ENCODE measurements at regions not wholly inside any gene's neighbourhood (a gene's known extent, or its start where the extent isn't known, plus 50 kb on each side); places are given as distances from the start of the nearest gene placed in this dataset.

DNA sequence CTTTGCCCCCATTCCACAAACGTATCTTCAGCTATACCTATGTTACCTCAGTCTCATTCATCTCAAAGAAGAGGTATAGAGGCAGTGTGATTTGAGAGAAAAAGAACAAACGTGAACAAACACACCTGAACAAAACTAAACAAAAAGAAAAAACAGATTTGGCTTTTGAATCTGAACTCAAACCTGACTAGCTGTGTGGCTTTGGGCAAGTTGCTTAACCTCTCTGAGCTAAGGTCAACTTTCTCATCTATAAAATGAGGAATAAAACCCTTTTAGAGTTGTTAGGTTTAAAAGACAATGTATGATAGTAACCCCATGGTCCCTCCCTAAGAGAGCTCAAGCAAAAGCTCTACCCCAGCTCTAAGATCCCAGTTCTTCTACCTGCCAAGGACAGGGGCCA is 73.5 kb downstream of the ZNF648 start:
- H3K4me3 Mint-ChIP-seq: no peak overlapping the region
- H3K36me3 ChIP-seq (ENCODE audit: control insufficient read depth, insufficient read depth, low read length): no peaks in the 10 kb centered on the region
- DNase-seq (no peak), ATAC-seq (ENCODE audit: low read depth in 2 of 2) (no peak)
- H3K9me3 ChIP-seq (ENCODE audit: control insufficient read depth in 2 of 2, low read length in 2 of 2): no peaks in the 10 kb centered on the region
- no peaks in the 10 kb centered on the region for H3K36me3 Mint-ChIP-seq
- peaks cover 0 to 2% (median 0%) of the 10 kb centered on the region in 7 donors for H3K9me3 Mint-ChIP-seq
- peaks cover 7% of the 10 kb centered on the region for H3K27me3 Mint-ChIP-seq
- no peak overlapping the region for H3K27ac ChIP-seq (ENCODE audit: insufficient read depth, low read length, poor library complexity, severe bottlenecking)
- H3K4me1 Mint-ChIP-seq: no peaks in the 10 kb centered on the region
- H3K4me3 ChIP-seq (ENCODE audit: low read depth, low read length): no peak overlapping the region
- H3K4me1 ChIP-seq (ENCODE audit: control insufficient read depth, insufficient read depth, low read length, poor library complexity, severe bottlenecking): no peaks in the 10 kb centered on the region
- H3K27me3 ChIP-seq (ENCODE audit: control insufficient read depth, insufficient read depth, low read length): peaks cover 2% of the 10 kb centered on the region
- H3K27ac Mint-ChIP-seq: no peak overlapping the region

DNA sequence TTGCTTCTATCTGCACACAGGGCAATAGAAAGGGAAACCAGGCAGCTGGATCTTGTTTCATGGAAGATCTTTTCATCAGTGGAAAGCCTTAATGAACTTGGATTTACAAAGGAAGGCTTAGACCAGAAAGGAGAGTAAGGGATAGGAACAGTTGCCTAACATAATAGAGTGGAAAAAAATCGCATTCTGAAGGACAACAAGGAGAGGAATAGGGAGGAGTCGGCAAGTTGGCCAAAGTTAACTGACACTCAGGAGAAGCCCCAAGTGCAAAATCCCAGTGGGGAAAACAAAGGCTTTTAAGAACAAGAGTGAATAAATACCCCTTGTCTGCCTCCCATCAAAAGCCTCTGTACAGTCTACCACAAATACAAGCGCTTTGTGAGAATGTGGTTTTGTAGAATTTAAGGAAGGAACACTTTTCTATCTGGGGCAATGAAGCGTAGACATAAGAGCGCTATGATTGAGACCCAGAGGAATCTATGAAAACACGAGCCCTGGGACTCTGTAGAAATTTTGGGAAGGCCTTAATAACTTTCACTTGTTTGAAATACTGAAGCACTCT is 74.1 kb downstream of the ZNF648 start:
- H3K4me3 Mint-ChIP-seq: no peak overlapping the region
- H3K4me3 ChIP-seq (ENCODE audit: low read depth, low read length): no peak overlapping the region
- ATAC-seq (ENCODE audit: low read depth in 2 of 2): no peak
- H3K27ac Mint-ChIP-seq: no peak overlapping the region
- no peaks in the 10 kb centered on the region for H3K36me3 ChIP-seq (ENCODE audit: control insufficient read depth, insufficient read depth, low read length)
- H3K36me3 Mint-ChIP-seq: no peaks in the 10 kb centered on the region
- no peaks in the 10 kb centered on the region for H3K9me3 ChIP-seq (ENCODE audit: control insufficient read depth in 2 of 2, low read length in 2 of 2)
- peaks cover 7% of the 10 kb centered on the region for H3K27me3 Mint-ChIP-seq
- no peak for DNase-seq
- no peaks in the 10 kb centered on the region for H3K4me1 Mint-ChIP-seq
- no peaks in the 10 kb centered on the region for H3K4me1 ChIP-seq (ENCODE audit: control insufficient read depth, insufficient read depth, low read length, poor library complexity, severe bottlenecking)
- H3K27ac ChIP-seq (ENCODE audit: insufficient read depth, low read length, poor library complexity, severe bottlenecking): no peak overlapping the region
- H3K27me3 ChIP-seq (ENCODE audit: control insufficient read depth, insufficient read depth, low read length): peaks cover 2% of the 10 kb centered on the region
- peaks cover 0 to 2% (median 0%) of the 10 kb centered on the region in 7 donors for H3K9me3 Mint-ChIP-seq

DNA sequence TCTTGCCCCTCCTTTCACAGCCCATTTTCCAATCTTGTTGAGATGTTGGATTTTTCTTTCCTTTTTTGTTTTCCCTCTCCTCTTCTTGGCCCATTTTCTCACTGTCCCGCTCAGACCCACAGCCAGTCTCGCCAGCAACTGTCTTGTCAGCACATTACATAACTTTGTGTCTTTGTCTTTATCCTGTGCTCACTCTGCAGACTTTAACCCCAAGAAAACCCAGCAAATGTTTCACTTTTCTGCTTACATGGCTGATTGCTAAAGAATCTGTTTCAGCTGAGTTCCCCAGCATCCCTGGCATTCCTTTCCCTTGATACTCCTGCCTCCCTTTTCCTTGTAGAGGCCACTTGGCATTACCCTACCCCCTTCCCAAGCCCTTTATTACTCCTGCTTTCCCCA is 74.6 kb downstream of the ZNF648 start:
- Histone ChIP-seq H3K27me3 (ENCODE audit: control insufficient read depth, insufficient read depth, low read length) (peaks cover 2% of the 10 kb centered on the region), H3K9me3 (ENCODE audit: control insufficient read depth in 2 of 2, low read length in 2 of 2) (no peaks in the 10 kb centered on the region), H3K36me3 (ENCODE audit: control insufficient read depth, insufficient read depth, low read length) (no peaks in the 10 kb centered on the region), H3K27ac (ENCODE audit: insufficient read depth, low read length, poor library complexity, severe bottlenecking) (no peak overlapping the region), H3K4me3 (ENCODE audit: low read depth, low read length) (no peak overlapping the region), H3K4me1 (ENCODE audit: control insufficient read depth, insufficient read depth, low read length, poor library complexity, severe bottlenecking) (no peaks in the 10 kb centered on the region)
- no peaks in the 10 kb centered on the region for H3K4me1 Mint-ChIP-seq
- H3K27ac Mint-ChIP-seq: peak overlapping the region in 1 of 3 donors; percentile 32
- DNase-seq (no peak), ATAC-seq (ENCODE audit: low read depth in 2 of 2) (no peak)
- no peaks in the 10 kb centered on the region for H3K36me3 Mint-ChIP-seq
- H3K9me3 Mint-ChIP-seq: peaks cover 0 to 2% (median 0%) of the 10 kb centered on the region in 7 donors
- peaks cover 7% of the 10 kb centered on the region for H3K27me3 Mint-ChIP-seq
- H3K4me3 Mint-ChIP-seq: no peak overlapping the region

DNA sequence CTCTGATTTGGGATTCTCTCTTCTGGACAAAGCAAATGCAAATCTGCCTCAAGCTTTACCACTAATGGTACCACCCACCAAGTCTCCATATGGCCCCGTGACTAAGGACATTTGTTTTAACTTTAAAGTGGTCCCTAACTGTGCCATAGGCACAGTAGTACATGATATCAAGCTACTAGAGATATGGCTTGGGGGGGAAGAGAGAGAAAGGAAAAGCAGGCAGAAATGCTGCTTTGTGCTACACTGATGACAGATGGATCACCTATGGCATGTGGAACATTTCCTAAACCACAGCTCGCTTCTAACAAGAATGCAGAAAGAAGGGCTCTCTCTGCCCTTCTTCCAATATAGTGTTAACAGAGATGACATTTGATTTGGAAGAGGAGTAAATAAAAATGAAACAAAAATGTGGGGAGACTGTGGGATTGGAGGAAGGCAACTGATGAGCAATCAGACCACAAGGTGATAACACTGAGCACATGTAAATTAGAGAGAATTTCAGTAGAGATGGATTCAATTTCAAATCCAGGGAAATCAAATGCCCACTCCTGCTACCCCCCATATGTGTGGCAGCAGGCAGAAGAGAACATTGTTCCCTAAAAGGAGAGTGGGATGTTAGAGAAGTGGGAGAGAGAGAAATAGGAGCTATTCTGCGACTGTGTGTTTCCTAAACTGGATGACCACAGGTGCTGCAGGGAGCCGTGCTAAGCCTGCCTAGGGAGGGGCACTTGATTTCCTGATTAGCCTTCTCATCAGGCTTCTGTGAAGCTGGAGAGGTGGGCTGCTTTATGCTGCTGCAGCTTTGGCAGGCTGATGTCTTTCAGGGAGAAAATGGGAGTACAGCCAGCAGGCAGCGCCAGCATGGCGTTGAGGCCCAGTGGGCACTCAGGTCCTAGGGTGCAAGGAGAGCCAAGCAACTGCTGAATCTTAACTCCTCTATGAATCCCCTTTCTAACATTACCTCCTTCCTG is 75.3 kb downstream of the ZNF648 start:
- Mint-ChIP-seq H3K4me1 (no peaks in the 10 kb centered on the region), H3K36me3 (no peaks in the 10 kb centered on the region), H3K27ac (peak overlapping the region in 1 of 3 donors; percentile 32), H3K27me3 (peaks cover 7% of the 10 kb centered on the region), H3K4me3 (no peak overlapping the region), H3K9me3 (peaks cover 0 to 2% (median 0%) of the 10 kb centered on the region in 7 donors)
- H3K27ac ChIP-seq (ENCODE audit: insufficient read depth, low read length, poor library complexity, severe bottlenecking): no peak overlapping the region
- no peak for DNase-seq
- H3K4me3 ChIP-seq (ENCODE audit: low read depth, low read length): no peak overlapping the region
- no peak for ATAC-seq (ENCODE audit: low read depth in 2 of 2)
- H3K36me3 ChIP-seq (ENCODE audit: control insufficient read depth, insufficient read depth, low read length): no peaks in the 10 kb centered on the region
- H3K27me3 ChIP-seq (ENCODE audit: control insufficient read depth, insufficient read depth, low read length): peaks cover 2% of the 10 kb centered on the region
- H3K9me3 ChIP-seq (ENCODE audit: control insufficient read depth in 2 of 2, low read length in 2 of 2): no peaks in the 10 kb centered on the region
- no peaks in the 10 kb centered on the region for H3K4me1 ChIP-seq (ENCODE audit: control insufficient read depth, insufficient read depth, low read length, poor library complexity, severe bottlenecking)

DNA sequence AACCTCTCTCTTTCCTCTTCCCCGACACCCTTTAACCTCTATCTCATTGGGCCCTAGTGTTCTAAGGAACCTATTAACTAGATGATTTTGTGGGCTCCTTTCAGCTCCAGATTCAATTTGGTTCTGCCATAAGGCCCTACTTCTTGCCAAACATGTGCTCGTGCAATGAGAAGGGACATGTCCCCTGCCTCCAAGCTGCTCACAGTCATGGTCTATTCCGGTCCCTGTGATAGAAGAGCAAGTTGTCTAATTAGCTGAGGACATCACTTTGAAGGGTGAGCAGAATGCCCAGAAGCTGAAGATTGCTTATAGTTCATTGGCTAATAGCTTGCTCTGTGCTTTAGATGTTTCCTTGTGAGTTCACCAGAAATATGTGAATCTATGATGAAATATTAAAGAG is 76.2 kb downstream of the ZNF648 start:
- H3K27me3 Mint-ChIP-seq: peaks cover 7% of the 10 kb centered on the region
- no peak overlapping the region for H3K27ac ChIP-seq (ENCODE audit: insufficient read depth, low read length, poor library complexity, severe bottlenecking)
- H3K4me3 ChIP-seq (ENCODE audit: low read depth, low read length): no peak overlapping the region
- H3K9me3 Mint-ChIP-seq: peaks cover 0 to 2% (median 0%) of the 10 kb centered on the region in 7 donors
- DNase-seq (no peak), ATAC-seq (ENCODE audit: low read depth in 2 of 2) (no peak)
- no peaks in the 10 kb centered on the region for H3K36me3 ChIP-seq (ENCODE audit: control insufficient read depth, insufficient read depth, low read length)
- no peaks in the 10 kb centered on the region for H3K4me1 ChIP-seq (ENCODE audit: control insufficient read depth, insufficient read depth, low read length, poor library complexity, severe bottlenecking)
- no peaks in the 10 kb centered on the region for H3K9me3 ChIP-seq (ENCODE audit: control insufficient read depth in 2 of 2, low read length in 2 of 2)
- H3K4me1 Mint-ChIP-seq: no peaks in the 10 kb centered on the region
- H3K36me3 Mint-ChIP-seq: no peaks in the 10 kb centered on the region
- no peak overlapping the region for H3K27ac Mint-ChIP-seq
- H3K27me3 ChIP-seq (ENCODE audit: control insufficient read depth, insufficient read depth, low read length): peaks cover 2% of the 10 kb centered on the region
- H3K4me3 Mint-ChIP-seq: no peak overlapping the region

DNA sequence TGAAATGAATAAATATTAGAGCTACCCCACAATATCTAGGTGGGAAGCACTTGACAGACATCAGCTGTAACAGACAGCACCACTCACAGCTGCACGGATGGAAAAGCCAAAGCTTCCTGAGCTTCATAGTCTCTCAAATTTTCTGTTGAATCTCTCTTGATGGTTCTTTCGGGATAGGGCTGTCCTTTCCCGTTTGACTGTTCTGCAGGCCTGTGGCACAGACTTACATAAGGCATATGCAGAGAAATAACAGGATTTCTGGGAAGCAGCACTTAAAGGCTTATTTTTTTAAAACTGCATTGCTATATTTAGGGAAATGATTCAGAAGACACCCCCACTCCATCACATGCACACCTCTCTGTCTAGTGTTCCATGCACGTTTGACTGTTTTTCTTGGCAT is 77.5 kb downstream of the ZNF648 start:
- DNase-seq: no peak
- Histone ChIP-seq H3K27me3 (ENCODE audit: control insufficient read depth, insufficient read depth, low read length) (peaks cover 2% of the 10 kb centered on the region), H3K4me3 (ENCODE audit: low read depth, low read length) (no peak overlapping the region), H3K36me3 (ENCODE audit: control insufficient read depth, insufficient read depth, low read length) (no peaks in the 10 kb centered on the region), H3K4me1 (ENCODE audit: control insufficient read depth, insufficient read depth, low read length, poor library complexity, severe bottlenecking) (no peaks in the 10 kb centered on the region), H3K27ac (ENCODE audit: insufficient read depth, low read length, poor library complexity, severe bottlenecking) (no peak overlapping the region), H3K9me3 (ENCODE audit: control insufficient read depth in 2 of 2, low read length in 2 of 2) (no peaks in the 10 kb centered on the region)
- H3K9me3 Mint-ChIP-seq: peaks cover 0 to 5% (median 1%) of the 10 kb centered on the region in 7 donors
- H3K4me3 Mint-ChIP-seq: no peak overlapping the region
- H3K4me1 Mint-ChIP-seq: no peaks in the 10 kb centered on the region
- no peaks in the 10 kb centered on the region for H3K36me3 Mint-ChIP-seq
- no peak for ATAC-seq (ENCODE audit: low read depth in 2 of 2)
- peaks cover 7% of the 10 kb centered on the region for H3K27me3 Mint-ChIP-seq
- no peak overlapping the region for H3K27ac Mint-ChIP-seq

DNA sequence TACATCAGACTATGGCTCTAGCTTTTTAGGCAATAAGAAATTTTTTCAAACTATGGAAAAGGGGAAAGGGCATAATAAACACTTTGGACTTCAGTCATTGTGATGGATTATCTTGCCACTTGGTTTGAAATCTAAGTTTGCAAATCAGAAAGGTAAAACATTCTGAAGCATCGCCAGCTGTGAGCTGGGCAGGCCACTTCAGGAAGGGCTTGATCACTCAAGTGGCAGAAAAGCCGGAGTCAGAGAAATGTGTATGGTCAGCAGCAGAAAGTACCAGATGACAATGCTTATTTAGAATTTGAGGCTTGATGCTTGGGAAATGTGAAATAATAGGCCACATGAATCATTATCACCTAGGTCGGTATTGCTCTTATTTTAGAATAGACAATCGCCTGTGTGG is 79.7 kb downstream of the ZNF648 start:
- no peak overlapping the region for H3K27ac ChIP-seq (ENCODE audit: insufficient read depth, low read length, poor library complexity, severe bottlenecking)

More for the DNA sequence above, 79.7 kb downstream of the ZNF648 start:
- Histone ChIP-seq H3K9me3 (ENCODE audit: control insufficient read depth in 2 of 2, low read length in 2 of 2) (no peaks in the 10 kb centered on the region), H3K36me3 (ENCODE audit: control insufficient read depth, insufficient read depth, low read length) (no peaks in the 10 kb centered on the region), H3K4me1 (ENCODE audit: control insufficient read depth, insufficient read depth, low read length, poor library complexity, severe bottlenecking) (no peaks in the 10 kb centered on the region), H3K4me3 (ENCODE audit: low read depth, low read length) (no peak overlapping the region), H3K27me3 (ENCODE audit: control insufficient read depth, insufficient read depth, low read length) (peaks cover 2% of the 10 kb centered on the region)
- Mint-ChIP-seq H3K27ac (no peak overlapping the region), H3K27me3 (peaks cover 6% of the 10 kb centered on the region), H3K4me1 (no peaks in the 10 kb centered on the region), H3K36me3 (no peaks in the 10 kb centered on the region), H3K9me3 (peaks cover 0 to 8% (median 1%) of the 10 kb centered on the region in 7 donors), H3K4me3 (no peak overlapping the region)
- no peak for ATAC-seq (ENCODE audit: low read depth in 2 of 2)
- DNase-seq: no peak
